Inflammatory macrophage treated with lipopolysaccharide for 1 hour (primary cell): ENCODE measurements at regions not wholly inside any gene's neighbourhood (a gene's known extent, or its start where the extent isn't known, plus 50 kb on each side); places are given as distances from the start of the nearest gene placed in this dataset.

Source experiments
- DNase-seq, 2 donors: peaks; one replicate each; pipeline ENCODE4 v3.0.0-alpha.2; 2020 to 2022

DNA sequence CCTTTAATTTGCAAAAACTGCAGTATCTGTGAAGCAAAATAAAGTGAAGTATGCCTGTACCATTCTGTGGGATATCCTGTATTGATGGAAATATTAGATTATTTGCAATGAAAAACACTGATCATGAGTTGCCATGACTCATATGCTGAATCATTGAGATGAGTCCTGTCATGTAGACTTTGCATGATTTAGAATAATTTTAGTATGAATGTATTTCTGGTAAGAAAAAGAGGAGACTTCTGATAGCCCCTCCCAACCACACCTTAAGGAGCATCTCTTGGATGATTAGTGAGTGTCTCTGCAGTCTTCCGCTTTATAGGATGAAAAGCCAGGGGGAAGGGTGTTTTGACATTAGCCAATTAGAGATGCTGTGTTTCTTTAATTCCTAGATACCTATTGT is 55.2 kb upstream of the PTGS2 start:
- DNase-seq: no peak

DNA sequence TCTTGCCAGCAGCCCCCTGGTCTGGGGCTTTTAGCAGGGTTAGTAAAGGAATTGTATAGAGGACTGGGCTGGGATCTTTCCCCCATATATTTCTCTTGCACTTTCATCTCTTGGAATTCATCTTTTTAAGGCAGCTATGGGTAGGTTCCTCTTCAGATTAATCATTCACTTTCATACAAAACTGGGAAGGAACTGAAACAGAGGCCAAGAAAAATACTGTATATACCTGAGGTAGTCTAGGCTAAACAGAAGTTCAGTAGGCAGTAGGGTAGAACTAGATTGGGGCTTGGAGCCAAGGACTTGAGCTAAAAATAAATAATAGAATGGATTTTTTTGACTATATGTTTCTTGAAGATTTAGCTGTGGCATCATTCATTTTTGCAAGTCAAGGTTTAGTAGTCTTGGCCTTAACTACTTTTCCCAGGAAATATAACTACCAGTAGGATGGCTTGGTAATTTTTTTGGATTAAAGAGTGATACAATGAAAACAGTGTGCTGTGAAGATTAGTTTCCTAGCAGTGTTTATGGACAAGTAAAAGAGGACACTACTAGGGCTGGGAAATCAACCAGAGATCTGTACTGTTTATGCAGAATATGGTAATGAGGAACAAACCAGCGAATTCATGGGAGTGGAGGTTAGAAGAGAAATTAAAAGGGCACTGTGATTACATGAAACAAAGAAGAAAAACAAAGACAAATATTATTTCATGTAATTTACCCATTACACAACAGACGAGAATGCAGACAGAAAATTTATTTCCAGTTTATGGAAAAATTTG is 50.9 kb upstream of the PTGS2 start:
- no peak for DNase-seq
